ENCODE measurements at regions not wholly inside any gene's neighbourhood (a gene's known extent, or its start where the extent isn't known, plus 50 kb on each side); places are given as distances from the start of the nearest gene placed in this dataset.

DNA sequence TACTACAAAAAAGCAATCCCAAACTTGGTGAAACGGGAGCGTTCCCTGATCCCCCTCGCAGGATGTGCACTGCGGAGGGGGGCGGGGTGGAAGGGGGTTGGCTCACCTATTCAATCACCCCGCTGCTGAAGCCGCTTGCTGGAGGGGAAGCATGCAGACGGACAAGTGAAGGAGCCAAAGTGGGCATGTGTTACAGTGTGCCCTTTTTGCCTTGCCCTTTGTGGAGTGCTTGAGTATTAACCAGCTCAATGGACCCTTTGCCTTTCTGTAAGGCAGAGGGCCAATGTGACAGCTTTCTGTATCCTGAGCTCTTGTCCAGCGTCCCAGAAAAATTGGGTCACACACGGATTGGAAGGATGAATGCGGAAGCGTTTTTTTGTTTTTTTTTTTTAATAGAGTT lies 348.9 kb upstream of the NPSR1 start:
- H3K27me3 Mint-ChIP-seq (ENCODE audit: low read depth): no peaks in the 10 kb centered on the region; the same call in 1 of the 2 replicates
- Histone ChIP-seq H4K5ac (ENCODE audit: insufficient read length, low read depth, low read length) (no peak overlapping the region), H3K18ac (ENCODE audit: insufficient read length, low read depth, low read length) (no peak overlapping the region), H3K56ac (ENCODE audit: insufficient read length, low read depth, low read length) (no peak overlapping the region), H4K20me1 (ENCODE audit: control insufficient read depth, insufficient read depth, insufficient read length) (no peaks in the 10 kb centered on the region), H4K8ac (replicated peaks; ENCODE audit: insufficient read length, low read depth, low read length) (no peak overlapping the region), H3K4ac (ENCODE audit: low read depth, low read length) (no peak overlapping the region), H3K9ac (ENCODE audit: extremely low read depth, insufficient read length, low read length) (no peak overlapping the region), H3K9me3 (ENCODE audit: control insufficient read depth, low read depth, low read length) (no peaks in the 10 kb centered on the region), H3K27me3 (ENCODE audit: insufficient read depth, low read length) (no peaks in the 10 kb centered on the region), H2BK120ac (ENCODE audit: low read depth, low read length, poor library complexity, severe bottlenecking) (no peak overlapping the region), H2BK15ac (ENCODE audit: low read depth, low read length) (no peak overlapping the region), H3K23me2 (ENCODE audit: insufficient read length, low read depth, low read length, poor library complexity, severe bottlenecking) (no peaks in the 10 kb centered on the region), H3T11ph (ENCODE audit: low read length) (no peak overlapping the region), H3K4me1 (ENCODE audit: insufficient read depth, low read length) (no peaks in the 10 kb centered on the region), H3K23ac (ENCODE audit: insufficient read length, low read depth, low read length) (no peak overlapping the region), H3K79me1 (ENCODE audit: insufficient read depth, low read depth, low read length, poor library complexity, severe bottlenecking) (no peaks in the 10 kb centered on the region), H3K14ac (ENCODE audit: insufficient read depth, low read length) (no peak overlapping the region), H2BK12ac (ENCODE audit: insufficient read length, low read depth, low read length) (no peak overlapping the region), H3K79me2 (ENCODE audit: insufficient read depth, low read length) (no peaks in the 10 kb centered on the region), H3K4me2 (ENCODE audit: insufficient read depth, insufficient read length, low read length) (no peak overlapping the region), H3K27ac (ENCODE audit: insufficient read length, low read depth, low read length) (no peak overlapping the region), H2BK20ac (ENCODE audit: low read depth, low read length, poor library complexity, severe bottlenecking) (no peak overlapping the region), H2AFZ (ENCODE audit: low read length) (no peak overlapping the region), H2AK5ac (ENCODE audit: insufficient read length, low read length) (no peak overlapping the region), H4K91ac (ENCODE audit: insufficient read length, low read depth, low read length) (no peak overlapping the region), H2BK5ac (ENCODE audit: insufficient read length, low read length) (no peak overlapping the region)
- no peak overlapping the region for H3K27ac Mint-ChIP-seq
- no CpG with 5 or more reads among the region's 12 CpGs for WGBS (ENCODE audit: extremely low coverage, insufficient read length, low lambda C conversion rate)
- H3K4me1 Mint-ChIP-seq: no peaks in the 10 kb centered on the region
- TF ChIP-seq, protein P1, sequence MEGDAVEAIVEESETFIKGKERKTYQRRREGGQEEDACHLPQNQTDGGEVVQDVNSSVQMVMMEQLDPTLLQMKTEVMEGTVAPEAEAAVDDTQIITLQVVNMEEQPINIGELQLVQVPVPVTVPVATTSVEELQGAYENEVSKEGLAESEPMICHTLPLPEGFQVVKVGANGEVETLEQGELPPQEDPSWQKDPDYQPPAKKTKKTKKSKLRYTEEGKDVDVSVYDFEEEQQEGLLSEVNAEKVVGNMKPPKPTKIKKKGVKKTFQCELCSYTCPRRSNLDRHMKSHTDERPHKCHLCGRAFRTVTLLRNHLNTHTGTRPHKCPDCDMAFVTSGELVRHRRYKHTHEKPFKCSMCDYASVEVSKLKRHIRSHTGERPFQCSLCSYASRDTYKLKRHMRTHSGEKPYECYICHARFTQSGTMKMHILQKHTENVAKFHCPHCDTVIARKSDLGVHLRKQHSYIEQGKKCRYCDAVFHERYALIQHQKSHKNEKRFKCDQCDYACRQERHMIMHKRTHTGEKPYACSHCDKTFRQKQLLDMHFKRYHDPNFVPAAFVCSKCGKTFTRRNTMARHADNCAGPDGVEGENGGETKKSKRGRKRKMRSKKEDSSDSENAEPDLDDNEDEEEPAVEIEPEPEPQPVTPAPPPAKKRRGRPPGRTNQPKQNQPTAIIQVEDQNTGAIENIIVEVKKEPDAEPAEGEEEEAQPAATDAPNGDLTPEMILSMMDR (conservative IDR thresholded peaks at IDR 0.05): no peak
- H3K36me3 Mint-ChIP-seq (ENCODE audit: insufficient read depth in 1 of 3, low read depth in 3 of 3): peaks cover 3 to 20% (median 11%) of the 10 kb centered on the region in 3 experiments; a peak in 6 of 7 replicates
- no peak overlapping the region for H3K4me3 Mint-ChIP-seq
- H3K9me3 Mint-ChIP-seq: peaks cover 20 to 23% of the 10 kb centered on the region in 2 experiments
- DNase-seq: no peak

Measured in H9 (cell line).